HEK293T (cell line): ENCODE measurements at regions not wholly inside any gene's neighbourhood (a gene's known extent, or its start where the extent isn't known, plus 50 kb on each side); places are given as distances from the start of the nearest gene placed in this dataset.

Experiments
- ARNT ChIP-seq: fragments of 450-650 bp; IDR thresholded peaks from 2 replicates; pipeline ENCODE4 v1.6.1; 2017; ENCODE audit warnings: mild to moderate bottlenecking
- ELF4 ChIP-seq: fragments of 450-650 bp; IDR thresholded peaks from 2 replicates; pipeline ENCODE4 v1.6.1; 2017; ENCODE audit warnings: antibody characterized with exemption

DNA sequence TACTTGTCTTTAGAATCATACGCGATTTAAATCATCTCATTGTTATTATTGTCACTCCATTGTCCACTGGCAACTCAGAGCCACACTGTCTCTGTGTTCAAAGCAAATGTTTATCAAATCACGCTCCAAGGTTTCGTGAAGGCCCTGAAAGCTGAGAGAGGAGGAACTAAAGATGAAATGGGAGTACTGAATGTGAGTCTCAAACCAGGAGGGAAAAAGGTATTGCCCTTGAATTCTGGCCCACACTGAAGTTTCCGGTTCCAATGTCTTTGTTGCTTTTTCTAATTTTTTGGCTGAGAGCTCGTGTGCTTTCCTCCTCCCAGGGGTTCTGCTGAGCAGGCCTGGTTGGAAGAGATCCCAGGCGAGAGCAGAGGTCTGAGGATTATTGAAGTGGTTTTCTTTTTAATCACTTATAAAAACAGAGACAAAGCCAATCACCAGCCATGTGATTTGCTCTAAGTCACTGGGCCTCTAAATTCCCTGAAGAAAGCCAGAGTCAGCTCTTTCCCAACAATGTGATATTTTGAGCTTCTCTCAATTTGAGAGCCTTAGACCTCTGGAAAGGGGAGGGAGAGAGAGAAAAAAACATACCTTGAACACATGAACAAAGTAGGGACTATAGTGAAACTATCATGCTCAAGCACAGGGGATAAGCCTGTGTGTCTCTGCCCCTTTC lies 420.8 kb upstream of the GRAMD2B start:
- no peak for TF ChIP-seq ARNT
- no peak for TF ChIP-seq ELF4
